Stimulated activated CD8-positive, alpha-beta memory T cell treated with anti-CD3 and anti-CD28 coated beads, Interleukin-4, amount 100 ng/mL, for 4 hours (primary cell): ENCODE measurements at regions not wholly inside any gene's neighbourhood (a gene's known extent, or its start where the extent isn't known, plus 50 kb on each side); places are given as distances from the start of the nearest gene placed in this dataset.

Experiments used
- DNase-seq, 2 donors: peaks; one replicate each; pipeline ENCODE4 v3.0.0-alpha.2; 2020; ENCODE audit warnings: low read depth in 2 of 2, low spot score in 1 of 2

DNA sequence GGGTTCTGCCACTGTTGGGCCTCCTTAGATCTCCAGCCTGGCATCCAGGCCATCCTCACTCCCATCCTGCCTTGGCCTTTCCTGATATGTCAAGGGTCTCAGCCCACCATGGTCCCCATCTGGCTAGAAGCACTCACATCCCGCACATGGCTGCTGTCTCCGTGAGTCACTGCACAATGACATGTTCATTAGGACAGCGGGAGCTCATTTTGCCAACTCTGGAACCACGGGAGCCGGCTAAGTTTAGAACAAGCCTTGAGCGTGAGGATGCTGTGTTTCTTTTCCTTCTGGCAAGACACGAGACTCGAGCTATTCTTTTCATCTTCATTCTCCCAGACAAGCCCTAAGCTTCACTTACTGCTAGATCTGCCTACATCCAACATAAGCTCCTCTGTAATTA lies 65.7 kb upstream of the KSR1 start:
- no peak for DNase-seq

DNA sequence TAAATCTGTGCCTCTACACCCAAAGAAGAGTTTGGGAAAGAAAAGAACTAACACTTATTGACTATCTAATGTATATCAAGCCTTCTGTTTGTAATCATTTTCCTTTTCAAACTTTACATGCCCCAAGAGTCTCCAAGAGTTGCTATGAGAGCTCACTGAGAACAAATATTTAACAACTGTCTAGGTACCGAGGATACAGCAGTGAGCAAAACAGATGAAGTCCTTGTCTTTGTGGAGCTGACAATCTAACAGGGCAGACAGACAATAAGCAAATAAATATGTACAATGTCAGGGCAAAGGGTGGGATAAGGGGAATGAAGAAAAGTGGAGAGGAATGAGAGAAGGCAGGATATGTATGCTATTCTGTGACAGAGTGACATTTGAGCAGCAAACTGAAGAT lies 64.8 kb upstream of the KSR1 start:
- no peak for DNase-seq

DNA sequence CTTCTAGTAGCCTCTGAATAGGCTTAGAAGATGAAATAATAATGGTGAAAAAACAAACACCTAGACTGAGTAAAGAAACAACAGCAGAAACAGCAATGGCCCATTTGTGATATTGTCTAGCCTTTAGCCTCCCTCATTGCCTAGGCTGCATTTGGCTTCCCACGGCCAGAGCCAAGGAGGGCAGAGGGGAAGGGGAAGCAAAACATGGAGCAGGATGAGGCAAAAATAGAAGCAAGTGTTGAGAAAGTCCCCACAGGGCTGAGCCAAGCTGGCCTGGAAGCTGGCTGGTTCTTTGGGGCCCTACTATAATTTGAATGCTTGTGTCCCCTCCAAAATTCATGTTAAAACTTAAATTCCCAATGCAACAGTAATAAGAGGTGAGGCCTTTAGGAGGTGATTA lies 60.2 kb upstream of the KSR1 start:
- DNase-seq: no peak

DNA sequence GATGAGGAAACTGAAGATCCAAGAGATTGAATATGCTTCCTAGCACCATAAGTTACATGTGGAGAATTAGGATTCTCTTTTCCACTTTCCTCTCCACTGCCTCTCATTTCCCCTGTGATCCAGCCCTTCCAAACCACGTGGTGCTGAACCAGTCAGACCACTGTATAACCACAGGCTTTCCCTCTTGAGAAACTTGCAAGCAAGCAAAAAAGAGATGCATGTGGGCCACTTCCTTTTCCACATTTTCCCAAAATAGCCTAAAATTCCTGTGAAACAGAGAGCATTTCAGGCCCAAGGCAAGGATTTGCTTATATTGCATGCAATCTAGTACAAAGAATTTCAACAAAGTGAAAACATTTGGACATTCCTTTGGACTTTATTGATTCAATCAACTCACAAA lies 59.3 kb upstream of the KSR1 start:
- DNase-seq: no peak

DNA sequence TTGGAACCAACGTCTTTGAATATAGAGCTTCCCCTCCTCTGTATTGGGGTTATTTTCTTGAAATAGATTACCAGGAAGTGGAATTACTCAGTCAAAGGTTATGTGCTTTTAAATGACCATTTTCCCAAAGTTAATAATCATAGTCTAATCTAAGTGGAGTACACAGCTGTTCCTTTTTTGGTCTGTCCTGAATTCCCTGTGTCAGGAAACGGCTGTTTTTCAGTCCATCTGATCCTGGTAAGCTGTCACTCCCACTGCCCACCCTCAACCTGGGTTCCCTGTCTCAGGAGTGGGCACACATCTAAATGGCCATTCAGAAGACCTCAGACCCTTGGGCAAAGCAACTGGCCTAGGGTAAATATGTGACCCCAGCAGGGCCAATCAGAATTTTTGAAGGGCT lies 57.6 kb upstream of the KSR1 start:
- no peak for DNase-seq

DNA sequence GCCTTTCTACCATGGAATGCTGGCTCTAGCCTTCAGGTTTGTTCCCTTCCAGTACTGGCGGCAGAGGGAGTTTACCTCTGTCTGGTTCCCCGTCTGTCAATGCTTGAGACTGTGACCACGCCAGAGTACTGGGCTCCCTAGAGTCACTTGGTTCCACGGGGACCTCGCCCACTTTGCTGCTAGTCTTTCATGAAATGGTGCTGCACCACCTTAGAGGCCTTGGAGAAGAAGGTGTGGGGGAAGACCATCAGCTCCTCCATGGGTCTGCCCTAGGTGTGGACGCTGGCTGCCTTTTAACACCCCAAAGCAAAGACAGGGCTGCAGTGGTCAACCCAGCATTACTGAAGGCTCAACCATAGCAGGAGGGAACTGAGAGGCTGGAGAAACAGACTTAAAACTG lies 55.3 kb upstream of the KSR1 start:
- DNase-seq: no peak

DNA sequence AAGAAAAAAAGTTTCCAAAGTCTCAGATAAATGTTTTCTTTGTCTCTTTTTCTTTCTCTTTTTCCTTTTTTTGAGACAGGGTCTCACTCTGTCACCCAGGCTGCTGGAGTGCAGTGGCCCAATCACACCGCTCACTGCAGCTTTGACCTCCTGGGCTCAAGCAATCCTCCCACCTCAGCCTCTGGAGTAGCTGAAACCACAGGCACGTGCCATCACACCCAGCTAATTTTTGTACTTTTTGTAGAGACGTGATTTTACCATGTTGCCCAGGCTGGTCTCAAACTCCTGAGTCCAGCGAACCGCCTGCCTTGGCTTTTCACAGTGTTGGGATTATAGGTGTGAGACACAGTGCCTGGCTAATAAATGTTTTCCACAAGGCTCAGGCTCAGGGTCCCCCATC lies 53.3 kb upstream of the KSR1 start:
- no peak for DNase-seq

DNA sequence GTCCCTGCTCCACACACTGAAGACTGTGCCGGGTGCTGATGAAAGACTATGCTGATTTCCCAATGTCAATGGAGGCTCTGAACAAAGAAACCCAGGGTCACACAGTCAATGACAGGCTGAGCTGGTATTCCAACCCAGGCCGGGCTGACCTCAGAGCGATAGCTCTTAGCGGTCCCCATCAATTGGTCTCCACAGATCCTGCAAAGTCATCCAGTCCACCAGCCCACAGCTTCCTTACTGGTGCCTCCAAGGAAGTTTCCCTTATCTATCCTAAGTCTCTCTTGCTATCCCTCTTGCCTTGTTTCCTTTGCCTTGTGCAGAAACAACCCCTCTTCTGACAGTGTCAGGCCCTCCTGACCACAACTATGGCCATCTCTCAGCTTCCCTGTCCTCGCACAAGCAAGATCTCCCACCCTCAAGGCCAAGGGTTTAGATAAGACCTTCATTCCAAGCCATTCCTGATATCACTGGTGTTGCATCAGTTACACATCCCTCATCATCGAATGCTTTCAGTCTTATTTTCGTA lies 52.7 kb upstream of the KSR1 start:
- no peak for DNase-seq

DNA sequence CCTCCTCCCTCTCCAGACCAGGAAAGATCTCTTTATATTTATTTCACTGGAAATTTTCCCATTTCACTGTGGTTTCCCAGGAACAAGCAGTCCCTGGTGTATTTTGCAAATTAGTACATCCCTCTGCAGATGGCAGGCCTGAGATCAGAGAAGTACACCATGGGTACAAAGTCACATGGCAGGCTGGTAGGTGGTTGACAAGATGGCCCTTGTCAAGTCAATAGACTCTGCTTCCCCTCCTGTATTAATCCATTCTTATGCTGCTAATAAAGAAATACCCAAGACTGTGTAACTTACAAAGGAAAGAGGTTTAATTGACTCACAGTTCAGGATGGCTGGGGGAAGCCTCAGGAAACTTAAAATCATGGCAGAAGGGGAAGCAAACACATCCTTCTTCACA lies 51.6 kb upstream of the KSR1 start:
- no peak for DNase-seq
